ENCODE measurements at regions not wholly inside any gene's neighbourhood (a gene's known extent, or its start where the extent isn't known, plus 50 kb on each side); places are given as distances from the start of the nearest gene placed in this dataset.

GRCh38 chrX:121102101-121102500 is 54.7 kb downstream of the GLUD2 start:
- intact Hi-C loops (cut with DNase I), result no loop called here
- DNase-seq (no peak), ATAC-seq (ENCODE audit: poor library complexity) (no peak)

- DNase-seq (no peak), ATAC-seq (ENCODE audit: poor library complexity) (no peak)
- intact Hi-C loops (cut with DNase I), result no loop called here
Measured at GRCh38 chrX:121103381-121103780, 56.0 kb downstream of the GLUD2 start.

GRCh38 chrX:121106484-121107235 is 59.2 kb downstream of the GLUD2 start:
- no peak for DNase-seq
- no peak for ATAC-seq (ENCODE audit: poor library complexity)
- intact Hi-C loops (cut with DNase I), result no loop called here

GRCh38 chrX:121109986-121110385 is 62.6 kb downstream of the GLUD2 start:
- no peak for DNase-seq
- intact Hi-C loops (cut with DNase I), result no loop called here
- no peak for ATAC-seq (ENCODE audit: poor library complexity)

- no peak for ATAC-seq (ENCODE audit: poor library complexity)
- DNase-seq, result no peak
- intact Hi-C loops (cut with DNase I), result no loop called here
Measured at GRCh38 chrX:121110536-121110935, 63.1 kb downstream of the GLUD2 start.

GRCh38 chrX:121114691-121115090 is 67.3 kb downstream of the GLUD2 start:
- ATAC-seq (ENCODE audit: poor library complexity) (no peak), DNase-seq (no peak)
- intact Hi-C loops (cut with DNase I), result no loop called here

- intact Hi-C loops (cut with DNase I), result no loop called here
- DNase-seq (no peak), ATAC-seq (ENCODE audit: poor library complexity) (no peak)
Measured at GRCh38 chrX:121120690-121121605, 73.5 kb downstream of the GLUD2 start.

GRCh38 chrX:121122332-121122731 is 74.9 kb downstream of the GLUD2 start:
- no peak for DNase-seq
- intact Hi-C loops (cut with DNase I), result no loop called here
- no peak for ATAC-seq (ENCODE audit: poor library complexity)

- no peak for DNase-seq
- ATAC-seq (ENCODE audit: poor library complexity), result no peak
- intact Hi-C loops (cut with DNase I), result no loop called here
Measured at GRCh38 chrX:121128925-121129877, 81.8 kb downstream of the GLUD2 start.

- ATAC-seq (ENCODE audit: poor library complexity), result no peak
- intact Hi-C loops (cut with DNase I), result no loop called here
- no peak for DNase-seq
Measured at GRCh38 chrX:121132675-121133074, 85.3 kb downstream of the GLUD2 start.

- ATAC-seq (ENCODE audit: poor library complexity) (no peak), DNase-seq (no peak)
- intact Hi-C loops (cut with DNase I), result no loop called here
Measured at GRCh38 chrX:121135488-121136207, 88.2 kb downstream of the GLUD2 start.

GRCh38 chrX:121146059-121146628 is 98.7 kb downstream of the GLUD2 start:
- DNase-seq (no peak), ATAC-seq (ENCODE audit: poor library complexity) (no peak)
- intact Hi-C loops (cut with DNase I), result no loop called here

- ATAC-seq (ENCODE audit: poor library complexity), result no peak
- intact Hi-C loops (cut with DNase I), result no loop called here
- DNase-seq, result no peak
Measured at GRCh38 chrX:121150217-121150616, 102.8 kb downstream of the GLUD2 start.

- DNase-seq, result no peak
- intact Hi-C loops (cut with DNase I), result no loop called here
- no peak for ATAC-seq (ENCODE audit: poor library complexity)
Measured at GRCh38 chrX:121151293-121151692, 103.9 kb downstream of the GLUD2 start.

GRCh38 chrX:121154858-121155404 is 107.5 kb downstream of the GLUD2 start:
- intact Hi-C loops (cut with DNase I), result no loop called here
- DNase-seq, result no peak
- ATAC-seq (ENCODE audit: poor library complexity), result no peak

- intact Hi-C loops (cut with DNase I), result no loop called here
- ATAC-seq (ENCODE audit: poor library complexity), result no peak
- DNase-seq, result no peak
Measured at GRCh38 chrX:121160987-121161386, 113.6 kb downstream of the GLUD2 start.

GRCh38 chrX:121161501-121161933 is 114.1 kb downstream of the GLUD2 start:
- DNase-seq (no peak), ATAC-seq (ENCODE audit: poor library complexity) (no peak)
- intact Hi-C loops (cut with DNase I), result no loop called here

GRCh38 chrX:121163443-121163842 is 116.0 kb downstream of the GLUD2 start:
- no peak for DNase-seq
- intact Hi-C loops (cut with DNase I), result no loop called here

More at GRCh38 chrX:121163443-121163842, 116.0 kb downstream of the GLUD2 start:
- ATAC-seq (ENCODE audit: poor library complexity), result no peak
